Astrocyte of the spinal cord (primary cell): ENCODE measurements at regions not wholly inside any gene's neighbourhood (a gene's known extent, or its start where the extent isn't known, plus 50 kb on each side); places are given as distances from the start of the nearest gene placed in this dataset.

Source experiments
- DNase-seq: peaks from one replicate; pipeline ENCODE4 v3.0.0; 2011; ENCODE audit warnings: low read depth, low spot score
- H3K4me3 ChIP-seq: 2 replicates; pipeline ENCODE4 v1.5.1; 2011; ENCODE audit warnings: low read depth, mild to moderate bottlenecking, low read length, moderate library complexity
- in situ Hi-C: cut with HindIII; loops from 2 replicates; pipeline ENCODE4 v1.10.0; 2017; ENCODE audit warnings: low sequenced_read_pairs
- TF ChIP-seq, protein P1 (sequence below): IDR thresholded peaks from 2 replicates; pipeline ENCODE4 v1.5.1; 2012; ENCODE audit warnings: low read depth, mild to moderate bottlenecking, low read length, inconsistent platforms

DNA sequence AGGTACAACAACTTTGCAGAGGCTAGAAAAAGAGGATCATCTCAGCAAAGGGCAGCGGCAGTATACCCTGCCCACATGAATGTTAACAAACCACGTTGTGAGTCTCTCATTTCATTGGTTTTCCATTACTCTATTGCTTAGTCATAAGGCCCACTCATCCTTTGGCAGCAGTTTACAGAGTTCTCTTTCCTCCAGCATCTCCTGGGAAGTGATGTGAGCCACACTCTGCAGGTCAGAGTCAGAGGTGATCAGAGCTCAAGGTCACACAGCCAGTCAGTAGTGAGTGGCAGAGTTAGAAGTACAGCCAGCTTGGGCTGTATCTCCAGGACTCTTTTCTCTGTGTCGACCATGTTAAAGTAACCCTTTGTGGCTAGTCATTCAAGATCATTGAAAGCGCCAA is 599.6 kb upstream of the GRAMD2B start:
- TF ChIP-seq, protein P1, sequence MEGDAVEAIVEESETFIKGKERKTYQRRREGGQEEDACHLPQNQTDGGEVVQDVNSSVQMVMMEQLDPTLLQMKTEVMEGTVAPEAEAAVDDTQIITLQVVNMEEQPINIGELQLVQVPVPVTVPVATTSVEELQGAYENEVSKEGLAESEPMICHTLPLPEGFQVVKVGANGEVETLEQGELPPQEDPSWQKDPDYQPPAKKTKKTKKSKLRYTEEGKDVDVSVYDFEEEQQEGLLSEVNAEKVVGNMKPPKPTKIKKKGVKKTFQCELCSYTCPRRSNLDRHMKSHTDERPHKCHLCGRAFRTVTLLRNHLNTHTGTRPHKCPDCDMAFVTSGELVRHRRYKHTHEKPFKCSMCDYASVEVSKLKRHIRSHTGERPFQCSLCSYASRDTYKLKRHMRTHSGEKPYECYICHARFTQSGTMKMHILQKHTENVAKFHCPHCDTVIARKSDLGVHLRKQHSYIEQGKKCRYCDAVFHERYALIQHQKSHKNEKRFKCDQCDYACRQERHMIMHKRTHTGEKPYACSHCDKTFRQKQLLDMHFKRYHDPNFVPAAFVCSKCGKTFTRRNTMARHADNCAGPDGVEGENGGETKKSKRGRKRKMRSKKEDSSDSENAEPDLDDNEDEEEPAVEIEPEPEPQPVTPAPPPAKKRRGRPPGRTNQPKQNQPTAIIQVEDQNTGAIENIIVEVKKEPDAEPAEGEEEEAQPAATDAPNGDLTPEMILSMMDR = no peak
- peak; percentile 55 for DNase-seq
- H3K4me3 ChIP-seq = no peak overlapping the region
- in situ Hi-C loops = no loop called here

DNA sequence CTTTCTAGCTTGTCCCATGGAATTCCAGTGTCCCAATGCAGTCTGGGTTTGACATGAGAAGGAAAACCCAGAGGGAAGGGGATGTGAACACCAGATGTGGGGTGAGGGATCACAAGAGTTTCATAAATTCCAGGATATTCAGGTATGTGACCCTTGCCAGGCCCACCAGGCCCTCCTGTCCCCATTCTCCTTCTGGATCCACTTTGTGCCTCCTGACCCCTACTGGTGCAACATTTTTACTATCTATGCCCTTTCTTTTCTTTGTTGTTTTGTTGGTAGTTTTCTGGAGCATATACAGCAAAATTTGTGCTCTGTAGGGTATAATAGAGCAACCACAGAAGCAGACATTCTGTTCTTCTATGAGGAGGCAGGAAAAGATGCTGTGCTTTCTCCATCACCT is 597.0 kb upstream of the GRAMD2B start:
- H3K4me3 ChIP-seq = no peak overlapping the region
- no peak for DNase-seq
- in situ Hi-C loops = no loop called here
- TF ChIP-seq, protein P1 = no peak

DNA sequence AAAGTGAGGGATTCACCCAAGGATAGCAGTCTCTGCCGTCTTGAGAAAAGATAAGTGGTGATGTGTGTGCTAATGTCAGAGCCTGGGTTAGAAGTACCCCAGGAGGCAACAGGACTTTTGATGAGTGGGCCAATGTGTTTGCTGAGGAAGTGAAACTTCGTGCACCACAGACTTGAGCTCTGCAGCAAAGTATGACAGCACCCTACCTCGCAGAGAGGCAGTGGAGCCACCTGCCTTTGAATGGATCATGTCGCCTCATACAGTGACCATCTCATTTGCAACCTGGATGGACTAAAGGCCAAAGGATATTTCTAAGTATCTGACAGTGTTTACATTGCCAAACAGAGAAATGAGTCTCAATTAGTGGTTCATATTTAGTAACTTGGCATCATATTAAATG is 593.9 kb upstream of the GRAMD2B start:
- no peak overlapping the region for H3K4me3 ChIP-seq
- in situ Hi-C loops = no loop called here
- TF ChIP-seq, protein P1 = no peak
- no peak for DNase-seq

DNA sequence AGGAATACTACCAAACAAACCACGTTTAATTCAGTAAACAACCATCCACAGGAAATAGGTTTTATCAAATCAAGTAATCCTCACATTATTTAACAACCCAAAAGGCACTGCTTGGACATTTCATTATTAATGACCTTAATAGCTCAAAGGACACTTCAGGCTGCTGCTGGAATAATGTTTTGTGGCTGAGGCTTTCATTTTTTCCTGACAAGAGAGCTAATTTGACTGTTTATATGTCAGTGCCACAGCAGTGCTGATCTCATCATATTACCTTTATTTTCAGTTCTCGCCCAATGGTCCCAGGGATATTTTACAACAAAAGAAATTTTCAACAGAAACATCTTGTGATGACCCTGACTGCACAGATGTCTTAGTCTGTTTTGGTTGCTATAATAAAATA is 589.8 kb upstream of the GRAMD2B start:
- in situ Hi-C loops = no loop called here
- TF ChIP-seq, protein P1 = no peak
- no peak overlapping the region for H3K4me3 ChIP-seq
- no peak for DNase-seq

DNA sequence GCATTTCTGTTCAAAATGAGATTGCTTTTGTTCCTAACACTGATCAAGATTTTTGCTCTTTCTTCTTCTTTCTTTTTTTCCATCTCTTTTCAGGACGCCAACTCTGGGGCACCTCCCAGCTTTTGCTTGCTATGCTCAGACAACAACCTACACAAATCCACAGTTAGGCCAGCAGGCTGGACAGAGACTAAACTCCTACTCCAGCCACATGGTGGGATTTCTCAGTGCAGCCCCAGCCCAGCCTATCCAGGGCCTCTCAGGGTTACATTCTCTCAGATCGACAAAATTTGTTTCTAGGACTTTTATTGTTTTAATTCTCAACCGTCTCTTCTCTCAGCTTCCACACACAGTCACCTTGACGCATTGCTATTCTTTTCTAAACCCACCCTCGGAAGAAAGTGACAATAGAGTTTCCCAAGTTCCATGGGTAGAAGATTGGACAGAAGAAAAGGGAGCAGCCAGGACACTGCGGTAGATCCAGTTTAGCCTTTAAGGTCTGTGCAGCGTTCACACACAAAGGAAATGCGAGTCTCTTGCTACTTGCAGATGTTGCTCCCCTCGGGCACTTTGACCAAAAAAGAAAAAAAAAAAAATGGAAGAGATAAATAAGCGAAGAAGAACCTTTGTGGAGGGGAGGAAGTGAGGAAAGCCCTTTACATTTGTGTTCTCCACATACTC is 588.6 kb upstream of the GRAMD2B start:
- TF ChIP-seq, protein P1 = no peak
- H3K4me3 ChIP-seq = no peak overlapping the region
- in situ Hi-C loops = no loop called here
- no peak for DNase-seq

DNA sequence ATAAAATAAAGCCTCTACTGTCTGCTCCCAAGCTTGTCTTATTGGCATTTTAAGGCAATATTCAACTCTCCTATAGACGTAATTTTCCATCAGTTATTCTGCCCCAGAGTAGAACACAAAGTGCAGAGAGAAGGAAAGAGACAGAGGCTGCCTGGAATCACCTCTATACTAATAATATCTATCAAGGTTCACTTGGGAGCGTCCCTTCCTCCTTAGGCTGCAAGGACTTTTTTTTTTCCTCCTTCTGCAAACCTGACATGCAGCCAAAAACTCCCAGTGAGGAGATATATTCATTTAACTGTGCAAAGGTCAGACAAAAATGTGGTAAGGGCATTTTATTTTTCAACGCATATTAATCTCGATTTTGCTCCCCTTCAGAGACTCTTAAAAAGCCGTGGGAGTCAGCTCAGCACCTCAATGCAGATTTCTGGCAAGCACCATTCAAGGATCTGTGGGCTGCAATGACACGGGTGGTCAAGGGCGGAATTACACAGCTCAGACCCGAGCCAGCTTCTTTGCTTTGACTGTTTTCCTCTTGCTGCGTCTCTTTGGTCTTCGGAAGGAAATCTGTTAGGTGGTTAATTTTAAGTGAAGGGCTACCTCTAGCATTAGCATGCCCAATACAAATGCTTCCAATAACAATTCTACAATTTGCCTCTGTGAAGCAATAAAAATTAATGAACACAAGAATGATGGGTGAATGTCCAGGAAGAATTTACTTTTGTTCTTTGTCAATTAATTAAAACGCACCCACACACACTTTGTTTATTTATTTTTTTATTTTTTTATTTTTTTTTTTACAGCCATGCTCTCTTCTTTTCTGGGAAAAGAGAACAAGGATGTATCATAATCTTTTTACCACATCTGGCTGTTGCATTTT is 587.7 kb upstream of the GRAMD2B start:
- in situ Hi-C loops = no loop called here
- TF ChIP-seq, protein P1 = peak; percentile 81
- no peak overlapping the region for H3K4me3 ChIP-seq
- peak; percentile 64 for DNase-seq
